ENCODE measurements at regions not wholly inside any gene's neighbourhood (a gene's known extent, or its start where the extent isn't known, plus 50 kb on each side); places are given as distances from the start of the nearest gene placed in this dataset.

- H3K36me3 ChIP-seq: no peaks in the 10 kb centered on the region
- H3K27me3 ChIP-seq: peaks cover 0 to 25% (median 0%) of the 10 kb centered on the region in 3 donors
- no peaks in the 10 kb centered on the region for H3K9me3 ChIP-seq
- TF ChIP-seq EP300 (IDR thresholded peaks at IDR 0.05) (no peak), POLR2AphosphoS5 (IDR thresholded peaks at IDR 0.05) (no peak)
- no peaks in the 10 kb centered on the region for H3K4me1 ChIP-seq
- DNase-seq: peak; percentile 54 to 62
- 39 to 65% (median 52%) methylated on average over 19 to 28 of the region's 28 CpGs for WGBS, 5 donors
- H3K27ac ChIP-seq: no peak overlapping the region
- intact Hi-C loops (cut with DNase I; ENCODE audit: low total_unique reads): no loop called here
- H3K4me3 ChIP-seq: no peak overlapping the region
Measured at GRCh38 chr14:104299993-104300761, 161.8 kb downstream of the KIF26A start.

DNA sequence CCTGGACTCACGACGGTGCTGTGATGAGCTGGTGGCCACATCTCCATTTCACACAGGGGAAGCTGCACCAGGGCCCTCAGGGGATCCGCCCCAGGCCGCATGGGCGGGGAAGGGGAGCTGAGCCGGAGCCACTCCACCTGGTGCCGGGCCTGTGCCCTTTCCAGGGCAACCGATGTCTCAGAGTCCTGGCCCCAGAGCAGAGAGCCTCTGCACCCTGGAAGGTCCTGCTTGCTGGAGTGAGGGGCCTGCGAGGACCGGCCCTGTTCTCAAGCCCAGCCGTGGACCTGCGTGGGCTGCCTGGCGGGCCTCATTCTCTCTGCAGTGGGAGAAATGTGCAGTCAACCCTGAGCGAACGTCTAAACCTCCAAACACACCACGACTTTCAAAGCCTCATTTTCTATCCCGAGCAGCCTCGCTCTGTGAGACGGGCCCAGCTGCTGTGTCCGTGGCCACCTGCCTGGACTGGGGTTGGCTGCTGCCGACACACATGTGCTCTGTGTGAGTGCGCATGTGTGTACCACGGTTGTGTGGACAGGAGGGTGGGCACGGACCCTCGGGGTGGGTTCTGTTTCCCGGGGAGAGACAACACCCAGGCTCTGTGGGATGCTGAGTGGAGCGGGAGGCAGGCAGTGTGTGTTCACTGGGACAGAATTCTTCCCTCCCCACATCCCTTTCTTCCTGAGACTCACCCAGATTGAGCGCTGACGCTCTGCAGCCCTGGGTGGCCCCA lies 163.5 kb downstream of the KIF26A start:
- Histone ChIP-seq H3K4me3 (no peak overlapping the region), H3K4me1 (no peaks in the 10 kb centered on the region), H3K9me3 (no peaks in the 10 kb centered on the region), H3K27me3 (peaks cover 0 to 31% (median 0%) of the 10 kb centered on the region in 3 donors), H3K36me3 (no peaks in the 10 kb centered on the region), H3K27ac (no peak overlapping the region)
- TF ChIP-seq POLR2A (IDR thresholded peaks at IDR 0.05): no peak
- TF ChIP-seq CTCF (IDR thresholded peaks at IDR 0.05): no peak
- TF ChIP-seq POLR2AphosphoS5 (IDR thresholded peaks at IDR 0.05): no peak
- TF ChIP-seq EP300 (IDR thresholded peaks at IDR 0.05): no peak
- WGBS, 5 donors: 74 to 84% (median 84%) methylated on average over 20 to 29 of the region's 29 CpGs
- intact Hi-C loops (cut with DNase I; ENCODE audit: low total_unique reads): no loop called here
- no peak for DNase-seq

GRCh38 chr14:104302794-104303405 lies 164.5 kb downstream of the KIF26A start:
- WGBS, 5 donors: 76 to 84% (median 81%) methylated on average over 13 to 16 of the region's 16 CpGs
- no peak for TF ChIP-seq EP300 (IDR thresholded peaks at IDR 0.05)
- no peak for TF ChIP-seq POLR2AphosphoS5 (IDR thresholded peaks at IDR 0.05)
- no peak for TF ChIP-seq POLR2A (IDR thresholded peaks at IDR 0.05)
- no peak for TF ChIP-seq CTCF (IDR thresholded peaks at IDR 0.05)
- Histone ChIP-seq H3K4me3 (no peak overlapping the region), H3K27me3 (peaks cover 0 to 30% (median 0%) of the 10 kb centered on the region in 3 donors), H3K4me1 (no peaks in the 10 kb centered on the region), H3K9me3 (no peaks in the 10 kb centered on the region), H3K36me3 (no peaks in the 10 kb centered on the region), H3K27ac (no peak overlapping the region)
- intact Hi-C loops (cut with DNase I; ENCODE audit: low total_unique reads): no loop called here
- no peak for DNase-seq

GRCh38 chr14:104303705-104304425 lies 165.5 kb downstream of the KIF26A start:
- no peak for TF ChIP-seq POLR2A (IDR thresholded peaks at IDR 0.05)
- H3K9me3 ChIP-seq: no peaks in the 10 kb centered on the region
- H3K36me3 ChIP-seq: no peaks in the 10 kb centered on the region
- intact Hi-C loops (cut with DNase I; ENCODE audit: low total_unique reads): no loop called here
- 83 to 87% (median 86%) methylated on average over 24 to 29 of the region's 29 CpGs for WGBS, 5 donors
- H3K4me3 ChIP-seq: no peak overlapping the region
- H3K27ac ChIP-seq: no peak overlapping the region
- no peak for DNase-seq
- no peaks in the 10 kb centered on the region for H3K4me1 ChIP-seq
- H3K27me3 ChIP-seq: peaks cover 0 to 30% (median 0%) of the 10 kb centered on the region in 3 donors
